SKM-1 treated with dmso at 0.1 percent for 144 hours (cell line): ENCODE measurements at regions not wholly inside any gene's neighbourhood (a gene's known extent, or its start where the extent isn't known, plus 50 kb on each side); places are given as distances from the start of the nearest gene placed in this dataset.
"Not testable (repeated sequence)": the region's sequence is repeated elsewhere in the genome, so short reads cannot be mapped to it uniquely, and the experiment has no call there.

Source experiments
- DNase-seq: peaks from one replicate; lab custom pipeline; 2025; ENCODE audit not compliant: unreplicated experiment; lab: John Stamatoyannopoulos, UW

DNA sequence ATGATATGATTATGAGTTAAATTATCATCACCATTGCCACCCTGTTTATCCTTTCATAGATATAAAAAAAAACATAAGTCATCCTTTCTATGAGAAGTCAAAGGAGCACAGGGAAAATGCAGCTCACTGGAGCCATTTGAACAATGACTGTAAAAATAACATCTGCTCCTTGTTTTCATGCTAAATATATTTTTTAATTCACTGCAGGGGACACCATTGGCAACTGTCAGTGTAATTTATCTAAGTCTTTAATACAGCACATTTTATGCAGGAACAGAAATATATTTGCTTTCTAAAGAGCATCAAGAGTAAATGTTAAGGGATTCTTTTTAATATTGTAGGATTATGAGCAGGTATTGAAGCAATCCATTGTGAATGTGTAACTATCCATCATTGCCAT, 371.3 kb downstream of the ZBBX start:
- DNase-seq: no peak

DNA sequence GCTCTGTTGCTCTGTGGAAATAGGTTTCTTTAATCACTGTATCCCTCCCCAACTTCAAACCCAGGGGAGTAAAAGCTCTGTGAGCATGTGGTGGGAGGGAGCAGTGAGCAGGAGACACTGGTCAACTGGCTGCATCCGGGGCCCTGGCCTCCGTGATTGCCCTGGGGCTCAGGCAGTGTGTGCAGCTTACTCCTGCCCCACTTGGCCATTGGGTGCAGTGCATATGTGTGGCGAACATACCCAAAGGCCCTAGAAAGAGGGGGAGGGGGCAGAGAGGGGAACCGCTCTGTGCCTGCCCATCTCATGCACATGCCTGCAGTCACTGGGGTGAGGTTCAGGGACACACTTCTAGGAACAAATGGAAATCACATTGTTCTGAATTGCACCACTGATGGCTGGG, 378.7 kb downstream of the ZBBX start:
- DNase-seq: no peak

GRCh38 chr3:166993015-166993630, 387.0 kb downstream of the ZBBX start:
- DNase-seq: no peak

DNA sequence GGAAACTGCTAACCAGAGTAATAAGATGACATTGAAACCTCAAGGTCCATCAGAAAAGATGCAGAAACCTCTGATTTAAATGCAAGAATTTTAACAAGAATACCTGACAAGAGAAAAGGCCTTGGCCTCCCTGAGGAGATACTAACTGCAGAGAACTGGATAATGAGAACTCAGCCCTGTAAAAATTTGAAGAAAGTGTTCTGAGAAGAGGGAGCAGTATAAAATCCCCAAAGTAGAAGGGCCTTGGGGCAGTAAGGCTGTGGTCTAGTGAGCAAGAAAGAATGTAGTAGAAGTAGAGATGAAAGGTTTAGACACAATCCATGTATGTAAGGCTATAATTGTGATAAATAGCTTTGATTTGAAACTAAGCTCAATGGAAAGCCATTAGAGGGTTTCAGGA, 394.1 kb downstream of the ZBBX start:
- no peak for DNase-seq

GRCh38 chr3:166975796-166976195, 404.3 kb downstream of the ZBBX start:
- not testable (repeated sequence) for DNase-seq

GRCh38 chr3:166967714-166968113, 412.4 kb downstream of the ZBBX start:
- DNase-seq: not testable (repeated sequence)

- no peak for DNase-seq
Measured at GRCh38 chr3:166962911-166963310, 417.2 kb downstream of the ZBBX start.

- DNase-seq: no peak
Measured at GRCh38 chr3:166957121-166957520, 423.0 kb downstream of the ZBBX start.

DNA sequence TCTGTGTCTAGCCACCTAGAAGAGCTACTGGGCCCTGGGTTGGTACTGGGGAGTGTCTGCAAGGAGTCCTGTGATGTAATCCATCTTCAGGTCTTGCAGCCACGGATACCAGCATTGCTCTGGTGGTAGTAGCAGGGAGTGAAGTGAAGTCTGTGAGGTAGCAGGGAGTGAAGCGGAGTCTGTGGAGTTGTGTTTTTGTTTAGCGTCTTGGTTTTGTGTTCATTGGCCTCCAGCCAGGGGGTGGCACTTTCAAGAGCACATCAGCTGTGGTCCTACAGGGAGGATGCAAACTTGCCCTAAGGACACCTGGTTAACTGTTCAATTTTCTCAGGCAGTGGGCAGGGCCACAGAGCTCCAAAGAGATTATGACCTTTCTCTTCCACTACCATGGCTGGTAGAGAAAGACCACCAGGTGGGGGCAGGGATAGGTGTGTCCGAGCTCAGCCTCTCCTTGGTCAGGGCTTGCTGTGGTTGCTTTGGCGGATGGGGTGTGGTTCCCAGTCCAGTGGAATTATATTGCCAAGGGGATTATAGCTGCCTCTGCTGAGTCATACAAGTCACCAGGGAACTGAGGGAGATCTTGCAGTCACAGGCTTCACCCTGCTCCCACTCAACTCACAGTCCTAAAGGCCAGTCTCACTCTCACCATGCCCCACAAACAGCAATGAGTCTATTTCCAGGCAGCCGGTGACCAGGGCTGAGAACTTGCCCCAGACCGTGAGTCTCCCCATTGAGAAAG, 424.7 kb downstream of the ZBBX start:
- DNase-seq: no peak

DNA sequence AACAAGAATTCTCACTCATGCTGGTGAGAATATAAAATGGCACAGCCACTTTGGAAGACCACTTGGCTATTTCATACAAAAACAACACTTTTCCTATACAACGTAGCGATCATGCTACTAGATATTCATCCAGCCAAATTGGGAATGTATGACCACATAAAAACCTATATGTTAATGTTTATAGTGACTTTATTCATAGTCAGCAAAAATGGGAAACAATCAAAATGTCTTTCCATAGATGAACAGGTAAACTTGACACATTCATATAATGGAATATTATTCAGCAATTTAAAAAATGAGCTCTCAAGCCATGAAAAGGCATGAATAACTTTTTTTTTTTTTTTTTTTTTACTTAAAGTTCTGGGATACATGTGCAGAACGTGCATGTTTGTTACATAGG, 445.2 kb downstream of the ZBBX start:
- DNase-seq: no peak

DNA sequence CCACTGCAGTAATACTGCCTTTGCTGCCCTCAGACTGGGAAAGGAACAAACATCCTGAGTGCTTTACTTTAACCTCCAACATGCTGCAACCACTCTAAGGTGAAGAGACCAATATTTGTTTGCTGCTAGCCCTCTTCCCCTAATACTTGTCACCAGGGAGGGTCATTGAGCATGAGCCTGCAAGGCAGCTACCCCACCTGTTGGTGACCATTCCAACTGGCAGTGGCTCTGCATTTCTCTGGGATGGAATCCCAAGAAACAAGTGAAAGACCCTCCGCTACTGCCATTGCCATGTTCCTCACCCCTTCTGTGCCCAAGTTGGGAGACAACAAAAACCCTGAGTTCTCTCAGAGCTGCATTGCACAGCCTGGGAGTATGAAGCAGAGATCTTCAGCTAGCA, 462.7 kb downstream of the ZBBX start:
- no peak for DNase-seq

DNA sequence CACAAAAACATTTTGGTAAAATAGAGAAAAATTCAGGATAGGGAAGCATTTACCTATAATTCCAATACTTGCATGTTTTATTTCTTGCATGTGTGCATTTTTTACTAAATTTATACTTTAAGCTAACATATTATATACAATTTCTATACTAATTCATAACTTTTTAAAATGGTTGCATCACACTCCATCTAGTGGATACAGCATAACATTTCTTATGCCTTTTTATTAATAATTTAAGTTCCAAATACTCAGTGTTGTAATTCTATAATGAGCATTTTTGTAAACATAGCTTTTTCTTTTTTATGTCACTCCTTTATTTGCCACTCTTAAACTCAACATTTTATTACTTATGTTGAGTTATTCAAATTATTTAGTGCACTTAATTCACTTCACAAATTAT, 477.7 kb downstream of the ZBBX start:
- DNase-seq: no peak

GRCh38 chr3:166900866-166901577, 479.1 kb downstream of the ZBBX start:
- DNase-seq: no peak

DNA sequence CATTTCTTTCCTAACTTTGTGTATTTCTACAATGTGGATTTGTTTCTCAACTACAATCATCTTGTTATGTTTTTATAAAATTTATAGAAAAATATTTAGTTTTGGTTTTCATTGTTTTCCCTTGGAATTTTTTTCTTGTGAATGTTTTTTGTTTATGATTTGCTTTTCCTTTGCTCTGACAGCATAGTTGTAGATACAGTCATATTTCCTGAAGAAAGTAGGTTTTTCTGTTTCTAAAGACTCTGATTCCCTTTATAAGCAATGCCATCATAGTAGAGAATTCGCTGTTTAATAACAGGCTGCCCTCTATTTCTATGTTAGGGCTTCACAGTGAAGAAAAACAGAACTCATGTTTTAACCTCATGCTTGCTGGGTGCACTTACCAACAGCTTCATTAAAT, 482.3 kb downstream of the ZBBX start:
- DNase-seq: no peak

DNA sequence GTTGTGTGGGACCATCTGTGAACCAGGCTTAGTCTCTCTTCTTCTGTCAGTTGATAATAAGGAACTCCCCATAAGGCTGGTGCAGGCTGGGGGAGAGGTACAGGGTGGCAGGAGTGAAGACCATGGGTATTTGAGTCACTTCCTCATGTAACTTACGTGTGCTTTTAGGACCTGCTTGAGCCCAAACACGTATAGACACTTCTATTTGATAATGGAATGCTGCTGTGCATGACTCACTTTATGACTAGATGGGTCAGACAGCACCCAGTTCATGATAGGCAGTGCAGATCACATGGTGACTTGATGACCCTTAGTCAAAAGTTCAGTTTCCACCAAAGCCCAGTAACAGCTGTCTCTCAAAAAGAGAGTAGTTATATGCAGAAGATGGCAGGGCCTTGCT, 490.9 kb downstream of the ZBBX start:
- no peak for DNase-seq

DNA sequence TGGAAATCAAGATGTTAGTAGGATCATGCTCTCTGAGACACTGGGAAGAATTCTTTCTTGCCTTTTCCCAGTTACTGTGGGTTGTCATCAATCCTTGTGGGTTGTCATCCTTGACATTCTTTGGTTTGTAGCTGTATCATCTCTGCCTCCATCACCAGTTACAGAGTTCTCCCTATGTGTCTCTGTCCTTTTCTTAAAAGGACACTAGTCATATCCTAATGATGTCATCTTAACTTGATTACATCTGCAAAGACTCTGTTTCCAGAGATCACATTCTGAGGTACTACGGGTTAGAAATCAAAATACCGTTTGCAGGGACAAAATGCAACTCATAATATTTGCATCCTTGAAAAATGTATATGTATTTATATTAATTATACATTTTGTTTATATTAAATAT, 500.4 kb downstream of the ZBBX start:
- no peak for DNase-seq

DNA sequence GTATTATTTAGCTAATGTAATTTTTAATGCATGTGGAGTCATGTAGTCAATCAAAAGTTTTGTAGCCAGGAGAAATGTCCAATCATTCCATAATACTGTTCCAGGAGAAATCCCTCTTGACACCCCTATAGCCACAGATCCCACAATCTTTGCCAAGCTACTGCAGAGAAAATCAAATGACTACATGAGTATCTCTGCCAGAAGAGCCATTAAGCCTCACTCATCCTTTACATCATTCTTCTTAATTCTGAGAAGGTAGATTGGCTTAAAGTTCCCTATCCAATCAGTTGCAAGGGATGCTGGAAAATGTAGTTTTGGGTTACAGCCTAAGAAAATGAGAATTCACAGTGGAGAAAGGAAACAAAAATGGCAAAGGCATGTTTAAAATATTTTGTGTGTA, 502.1 kb downstream of the ZBBX start:
- no peak for DNase-seq

GRCh38 chr3:166864473-166865467, 515.3 kb downstream of the ZBBX start:
- no peak for DNase-seq

GRCh38 chr3:166860217-166860616, 519.9 kb downstream of the ZBBX start:
- no peak for DNase-seq

DNA sequence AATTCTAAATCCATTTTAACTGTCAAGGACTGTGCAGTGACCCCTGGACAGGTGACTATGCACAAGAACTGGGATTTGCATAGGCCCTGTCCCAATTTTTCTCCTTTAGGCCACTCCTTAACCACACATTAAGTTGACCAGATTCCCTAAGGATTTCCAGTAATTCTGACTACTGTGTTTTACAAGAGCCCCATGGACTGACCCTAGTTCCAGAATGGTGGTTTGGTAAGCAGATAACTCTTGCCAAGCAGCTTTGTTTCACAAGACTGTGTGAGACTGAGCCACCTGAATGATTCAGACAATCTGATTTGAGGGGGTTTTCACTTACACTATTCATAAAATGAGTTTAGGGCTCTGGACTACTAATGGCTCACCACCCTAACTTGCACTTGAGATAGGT, 535.8 kb downstream of the ZBBX start:
- no peak for DNase-seq

GRCh38 chr3:166842784-166843183, 537.3 kb downstream of the ZBBX start:
- DNase-seq: not testable (repeated sequence)
